Activated CD8-positive, alpha-beta T cell treated with anti-CD3 and anti-CD28 coated beads for 36 hours (primary cell): ENCODE measurements at regions not wholly inside any gene's neighbourhood (a gene's known extent, or its start where the extent isn't known, plus 50 kb on each side); places are given as distances from the start of the nearest gene placed in this dataset.

Experiments used
- ATAC-seq: fragments of 200-7000 bp; cut with Tn5 transposase; one replicate; pipeline ENCODE4 v1.10.0; 2021; ENCODE audit warnings: mild to moderate bottlenecking, moderate library complexity
- CTCF ChIA-PET: fragments of 350-600 bp; sonication (Branson Sonifier 250); formaldehyde crosslinking; loops from one replicate; lab custom pipeline; 2021; ENCODE audit warnings: antibody characterized with exemption; lab: Charles Lee
- POLR2A ChIA-PET: fragments of 350-600 bp; sonication (Branson Sonifier 250); formaldehyde crosslinking; loops from one replicate; lab custom pipeline; 2021; ENCODE audit warnings: antibody characterized with exemption; lab: Charles Lee
- DNase-seq: peaks from one replicate; pipeline ENCODE4 v3.0.0-alpha.2; 2020
- H3K27ac Mint-ChIP-seq: one replicate; pipeline ENCODE4 v1.8.0; 2021; ENCODE audit warnings: mild to moderate bottlenecking, mixed read lengths
- H3K27me3 Mint-ChIP-seq: one replicate; pipeline ENCODE4 v1.8.0; 2021; ENCODE audit warnings: mixed read lengths
- H3K36me3 Mint-ChIP-seq: one replicate; pipeline ENCODE4 v1.8.0; 2021; ENCODE audit warnings: low read depth, mixed read lengths
- H3K4me1 Mint-ChIP-seq: one replicate; pipeline ENCODE4 v1.8.0; 2021; ENCODE audit warnings: low read depth, mixed read lengths
- H3K4me3 Mint-ChIP-seq: one replicate; pipeline ENCODE4 v1.8.0; 2021; ENCODE audit warnings: mild to moderate bottlenecking, moderate library complexity, mixed read lengths
- H3K9me3 Mint-ChIP-seq: one replicate; pipeline ENCODE4 v1.8.0; 2021; ENCODE audit warnings: mixed read lengths
- CTCF ChIP-seq: fragments of 200-600 bp; IDR thresholded peaks from one replicate; pipeline ENCODE4 v1.8.0; 2022; ENCODE audit warnings: antibody characterized with exemption, mild to moderate bottlenecking
- intact Hi-C: fragments of 100-400 bp; cut with micrococcal nuclease; formaldehyde crosslinking; loops from one replicate; pipeline ENCODE4 v1.10.0; 2022

GRCh38 chr10:65808687-65809333 is 1117.0 kb upstream of the LRRTM3 start:
- ChIA-PET POLR2A (no interaction called here), CTCF (no interaction called here)
- H3K9me3 Mint-ChIP-seq = peaks cover 8% of the 10 kb centered on the region
- intact Hi-C loops = no loop called here
- H3K4me3 Mint-ChIP-seq = no peak overlapping the region
- H3K4me1 Mint-ChIP-seq = no peaks in the 10 kb centered on the region
- H3K36me3 Mint-ChIP-seq = no peaks in the 10 kb centered on the region
- no peaks in the 10 kb centered on the region for H3K27me3 Mint-ChIP-seq
- ATAC-seq = no peak
- H3K27ac Mint-ChIP-seq = no peak overlapping the region
- DNase-seq = no peak
- TF ChIP-seq CTCF = no peak

GRCh38 chr10:65811931-65812525 is 1113.8 kb upstream of the LRRTM3 start:
- ChIA-PET POLR2A (no interaction called here), CTCF (no interaction called here)
- Mint-ChIP-seq H3K27ac (no peak overlapping the region), H3K4me3 (no peak overlapping the region), H3K4me1 (no peaks in the 10 kb centered on the region), H3K27me3 (no peaks in the 10 kb centered on the region), H3K36me3 (no peaks in the 10 kb centered on the region), H3K9me3 (peaks cover 4% of the 10 kb centered on the region)
- no peak for DNase-seq
- no peak for TF ChIP-seq CTCF
- intact Hi-C loops = no loop called here
- ATAC-seq = no peak

GRCh38 chr10:65816536-65816935 is 1109.3 kb upstream of the LRRTM3 start:
- DNase-seq = no peak
- H3K4me1 Mint-ChIP-seq = no peaks in the 10 kb centered on the region
- H3K4me3 Mint-ChIP-seq = no peak overlapping the region
- no peaks in the 10 kb centered on the region for H3K27me3 Mint-ChIP-seq
- peaks cover 2% of the 10 kb centered on the region for H3K9me3 Mint-ChIP-seq
- intact Hi-C loops = no loop called here
- no peak for TF ChIP-seq CTCF
- ATAC-seq = no peak
- ChIA-PET CTCF (no interaction called here), POLR2A (no interaction called here)
- H3K36me3 Mint-ChIP-seq = no peaks in the 10 kb centered on the region
- no peak overlapping the region for H3K27ac Mint-ChIP-seq

GRCh38 chr10:65818990-65819389 is 1106.8 kb upstream of the LRRTM3 start:
- DNase-seq (no peak), ATAC-seq (no peak)
- H3K4me3 Mint-ChIP-seq = no peak overlapping the region
- peaks cover 2% of the 10 kb centered on the region for H3K9me3 Mint-ChIP-seq
- ChIA-PET POLR2A (no interaction called here), CTCF (no interaction called here)
- no peak for TF ChIP-seq CTCF
- no peaks in the 10 kb centered on the region for H3K4me1 Mint-ChIP-seq
- intact Hi-C loops = no loop called here
- H3K36me3 Mint-ChIP-seq = no peaks in the 10 kb centered on the region
- no peaks in the 10 kb centered on the region for H3K27me3 Mint-ChIP-seq
- no peak overlapping the region for H3K27ac Mint-ChIP-seq

- no peak for DNase-seq
- no peak for TF ChIP-seq CTCF
- intact Hi-C loops = no loop called here
- no peaks in the 10 kb centered on the region for H3K27me3 Mint-ChIP-seq
- H3K9me3 Mint-ChIP-seq = peaks cover 1% of the 10 kb centered on the region
- no peaks in the 10 kb centered on the region for H3K36me3 Mint-ChIP-seq
- H3K27ac Mint-ChIP-seq = no peak overlapping the region
- no peaks in the 10 kb centered on the region for H3K4me1 Mint-ChIP-seq
- H3K4me3 Mint-ChIP-seq = no peak overlapping the region
- CTCF ChIA-PET = no interaction called here
- POLR2A ChIA-PET = no interaction called here
- no peak for ATAC-seq
Measured at GRCh38 chr10:65827359-65827758, 1098.5 kb upstream of the LRRTM3 start.
